HepG2 (cell line): ENCODE measurements at regions not wholly inside any gene's neighbourhood (a gene's known extent, or its start where the extent isn't known, plus 50 kb on each side); places are given as distances from the start of the nearest gene placed in this dataset.

Experiments used
- ATAC-seq: fragments of 200-7000 bp; cut with Tn5 transposase; 3 replicates; pipeline ENCODE4 v1.9.1; 2020; ENCODE audit warnings: mild to moderate bottlenecking, moderate library complexity
- BruUV-seq: library from RNA; stranded (reverse); fragments of 400-500 nt; replicated peaks from 2 replicates; lab custom pipeline; 2021; lab: Mats Ljungman, UMichigan
- CTCF ChIA-PET: fragments of 300-600 bp; formaldehyde crosslinking; extraction: SDS; loops from one replicate; lab custom pipeline; 2021; ENCODE audit warnings: low total read pairs, inconsistent platforms, low intra/inter-chr PET ratio; lab: Yijun Ruan, JAX
- POLR2A ChIA-PET: fragments of 350-600 bp; sonication (Branson Sonifier 250); formaldehyde crosslinking; loops from one replicate; lab custom pipeline; 2020; ENCODE audit warnings: antibody characterized with exemption, inconsistent platforms; lab: Yijun Ruan, JAX
- DNase-seq: peaks from one replicate; pipeline ENCODE4 v3.0.0-alpha.2; 2015; ENCODE audit warnings: low spot score
- FAIRE-seq: peaks from 3 replicates; lab custom pipeline; 2011; peaks lifted over from hg19 to GRCh38; lab: Jason Lieb, UNC
- H2AFZ ChIP-seq: one replicate; pipeline ENCODE4 v1.6.1; 2011; ENCODE audit warnings: low read length, inconsistent platforms
- H3K27ac ChIP-seq: fragments of 300-600 bp; 3 replicates; pipeline ENCODE4 v1.8.0; 2011; ENCODE audit warnings: mixed run types, mild to moderate bottlenecking, mixed read lengths, low read length, inconsistent platforms; ENCODE audit not compliant: insufficient read depth; ENCODE audit errors: extremely low read length
- H3K27me3 ChIP-seq, 2 experiments: fragments of 200-600 bp in 1 of 2; 2 replicates in 1 of 2; 3 replicates in 1 of 2; pipeline versions ENCODE4 v1.6.0 to v1.8.0; 2011; ENCODE audit warnings: low read length in 2 of 2, mild to moderate bottlenecking in 2 of 2, moderate library complexity in 2 of 2, inconsistent platforms in 1 of 2; ENCODE audit not compliant: insufficient read depth in 2 of 2, control insufficient read depth in 1 of 2
- H3K36me3 ChIP-seq, 2 experiments: fragments of 200-600 bp in 1 of 2; replicated peaks in 1 of 2; 2 replicates in 1 of 2; 3 replicates in 1 of 2; pipeline versions ENCODE4 v1.5.1 to v1.8.0; 2011; ENCODE audit warnings: low read length in 2 of 2, inconsistent platforms in 1 of 2; ENCODE audit not compliant: insufficient read depth in 2 of 2, control insufficient read depth in 1 of 2
- H3K4me1 ChIP-seq: 2 replicates; pipeline ENCODE4 v1.5.1; 2012; ENCODE audit warnings: low read length, inconsistent platforms; ENCODE audit not compliant: insufficient read depth
- H3K4me2 ChIP-seq: 2 replicates; pipeline ENCODE4 v1.6.0; 2011; ENCODE audit warnings: low read depth, low read length, inconsistent platforms
- H3K4me3 ChIP-seq, 3 experiments: fragments of 200-600 bp in 1 of 3; sonication (generic), shearing (Covaris generic) in 1 of 3; replicated peaks in 1 of 3; 2 replicates each; pipeline ENCODE4 v1.5.1; 2011 to 2016; ENCODE audit warnings: low read length in 3 of 3, inconsistent platforms in 2 of 3, low read depth in 2 of 3, mild to moderate bottlenecking in 2 of 3, control low read depth in 1 of 3, mixed read lengths in 1 of 3; ENCODE audit not compliant: insufficient read depth in 1 of 3
- H3K79me2 ChIP-seq: one replicate; pipeline ENCODE4 v1.6.1; 2011; ENCODE audit warnings: low read length, inconsistent platforms; ENCODE audit not compliant: insufficient read depth
- H3K9ac ChIP-seq: 2 replicates; pipeline ENCODE4 v1.6.0; 2011; ENCODE audit warnings: mild to moderate bottlenecking, low read depth, low read length, inconsistent platforms; ENCODE audit not compliant: insufficient read depth
- H3K9me3 ChIP-seq: 2 replicates; pipeline ENCODE4 v1.5.1; 2012; ENCODE audit warnings: mild to moderate bottlenecking, low read length
- H4K20me1 ChIP-seq: 2 replicates; pipeline ENCODE4 v1.6.0; 2011; ENCODE audit warnings: inconsistent platforms, mild to moderate bottlenecking, low read length, moderate library complexity; ENCODE audit not compliant: insufficient read depth
- ATF5 ChIP-seq: sonication (generic); formaldehyde crosslinking; IDR thresholded peaks from 2 replicates; pipeline ENCODE4 v1.4.0; 2020; ENCODE audit warnings: mild to moderate bottlenecking, low read depth, missing genetic modification reagents
- CCDC6 ChIP-seq: sonication (generic); formaldehyde crosslinking; IDR thresholded peaks from 2 replicates; pipeline ENCODE4 v1.8.1; 2022; ENCODE audit warnings: mild to moderate bottlenecking, missing genetic modification reagents, moderate library complexity
- PHF5A ChIP-seq: IDR thresholded peaks from one replicate; pipeline ENCODE4 v1.6.1; 2018; ENCODE audit warnings: low read depth, missing genetic modification reagents; ENCODE audit not compliant: unreplicated experiment
- SATB2 ChIP-seq: sonication (generic); formaldehyde crosslinking; IDR thresholded peaks from 2 replicates; pipeline ENCODE4 v1.5.0; 2020; ENCODE audit warnings: missing genetic modification reagents
- SIN3B ChIP-seq: fragments of 150-350 bp; IDR thresholded peaks from 2 replicates; pipeline ENCODE4 v1.6.1; 2014; ENCODE audit warnings: low read length
- TFAP4 ChIP-seq: sonication (generic); IDR thresholded peaks from 2 replicates; pipeline ENCODE4 v1.6.1; 2016; ENCODE audit warnings: low read depth, borderline replicate concordance
- ZNF362 ChIP-seq: sonication (generic); formaldehyde crosslinking; IDR thresholded peaks from 2 replicates; pipeline ENCODE4 v1.4.0; 2020; ENCODE audit warnings: missing genetic modification reagents, mild to moderate bottlenecking, borderline replicate concordance
- ZNF598 ChIP-seq: sonication (generic); formaldehyde crosslinking; IDR thresholded peaks from 2 replicates; pipeline ENCODE4 v1.5.1; 2020; ENCODE audit warnings: mild to moderate bottlenecking, missing genetic modification reagents, borderline replicate concordance
- ZNF790 ChIP-seq: sonication (generic); formaldehyde crosslinking; IDR thresholded peaks from 2 replicates; pipeline ENCODE4 v1.8.0; 2022; ENCODE audit warnings: missing genetic modification reagents, mild to moderate bottlenecking, borderline replicate concordance
- ZNF816 ChIP-seq: sonication (generic); formaldehyde crosslinking; IDR thresholded peaks from 2 replicates; pipeline ENCODE4 v1.8.0; 2022; ENCODE audit warnings: missing genetic modification reagents, mild to moderate bottlenecking, borderline replicate concordance
- WGBS: methylation state at CpG from one replicate; pipeline ENCODE4 v1.1.6; 2017; ENCODE audit warnings: low lambda C conversion rate; 5-methylcytosine and 5-hydroxymethylcytosine counted together
- in situ Hi-C: cut with HindIII; loops from 2 replicates; pipeline ENCODE4 v1.10.0; 2017; ENCODE audit warnings: low pct_unique_long_range_greater_than_20kb; ENCODE audit not compliant: extremely low pct_ligation_motif_present
- intact Hi-C: fragments of 100-400 bp; cut with micrococcal nuclease; formaldehyde crosslinking; loops from one replicate; pipeline ENCODE4 v1.10.0; 2022; ENCODE audit not compliant: unreplicated experiment

- intact Hi-C loops = no loop called here
- TF ChIP-seq ZNF598 (no peak), TFAP4 (no peak), ZNF790 (CRISPR knock-in tag) (no peak), CCDC6 (no peak), ATF5 (CRISPR knock-in tag) (no peak), ZNF816 (no peak), PHF5A (CRISPR knock-in tag) (no peak), ZNF362 (CRISPR knock-in tag) (no peak), SIN3B (no peak), SATB2 (no peak)
- TF ChIP-seq, all 625 proteins: peak for 0
- BruUV-seq = no TSS peak
- H4K20me1 ChIP-seq = no peaks in the 10 kb centered on the region
- no peaks in the 10 kb centered on the region for H3K27me3 ChIP-seq
- no peak overlapping the region for H3K27ac ChIP-seq
- no peak for FAIRE-seq
- H3K9ac ChIP-seq = no peak overlapping the region
- H3K4me1 ChIP-seq = no peaks in the 10 kb centered on the region
- no peak overlapping the region for H3K4me3 ChIP-seq
- no peak for DNase-seq
- H3K36me3 ChIP-seq = no peaks in the 10 kb centered on the region
- 0% methylated on average over 1 of the region's 1 CpG for WGBS
- in situ Hi-C loops = no loop called here
- POLR2A ChIA-PET = no interaction called here
- H2AFZ ChIP-seq = no peak overlapping the region
- ATAC-seq = no peak
- H3K79me2 ChIP-seq = no peaks in the 10 kb centered on the region
- CTCF ChIA-PET = no interaction called here
- peaks cover 6% of the 10 kb centered on the region; the same call in 1 of the 2 replicates for H3K9me3 ChIP-seq
- no peak overlapping the region for H3K4me2 ChIP-seq
Observed at GRCh38 chr10:2463316-2463715, 604.0 kb upstream of the PFKP start.
